LNCAP (cell line): ENCODE measurements at regions not wholly inside any gene's neighbourhood (a gene's known extent, or its start where the extent isn't known, plus 50 kb on each side); places are given as distances from the start of the nearest gene placed in this dataset.

ENCODE experiments used
- CTCF ChIP-seq: fragments of 450-650 bp; IDR thresholded peaks from 2 replicates; pipeline ENCODE4 v1.5.1; 2017; ENCODE audit warnings: mild to moderate bottlenecking

DNA sequence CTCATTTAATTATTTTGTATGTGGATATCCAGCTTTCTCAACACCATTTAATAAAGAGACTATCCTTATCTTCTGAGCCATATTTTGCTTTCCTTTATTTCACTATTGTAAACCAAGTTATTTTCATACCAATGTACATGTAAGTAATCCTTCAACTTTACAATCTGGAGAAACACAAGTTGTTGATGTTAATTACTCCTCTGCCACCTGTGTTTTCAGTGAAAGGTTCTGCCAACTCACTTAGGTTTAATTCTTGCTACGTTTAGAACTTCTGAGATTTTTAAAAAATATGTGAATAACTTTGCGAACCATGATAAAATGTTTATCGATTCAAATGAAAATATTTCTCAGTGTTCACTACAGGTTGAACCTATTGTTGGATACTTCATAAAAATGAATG is 244.4 kb downstream of the CDH7 start:
- TF ChIP-seq CTCF = no peak

GRCh38 chr18:65994302-65994701 is 243.5 kb downstream of the CDH7 start:
- no peak for TF ChIP-seq CTCF

DNA sequence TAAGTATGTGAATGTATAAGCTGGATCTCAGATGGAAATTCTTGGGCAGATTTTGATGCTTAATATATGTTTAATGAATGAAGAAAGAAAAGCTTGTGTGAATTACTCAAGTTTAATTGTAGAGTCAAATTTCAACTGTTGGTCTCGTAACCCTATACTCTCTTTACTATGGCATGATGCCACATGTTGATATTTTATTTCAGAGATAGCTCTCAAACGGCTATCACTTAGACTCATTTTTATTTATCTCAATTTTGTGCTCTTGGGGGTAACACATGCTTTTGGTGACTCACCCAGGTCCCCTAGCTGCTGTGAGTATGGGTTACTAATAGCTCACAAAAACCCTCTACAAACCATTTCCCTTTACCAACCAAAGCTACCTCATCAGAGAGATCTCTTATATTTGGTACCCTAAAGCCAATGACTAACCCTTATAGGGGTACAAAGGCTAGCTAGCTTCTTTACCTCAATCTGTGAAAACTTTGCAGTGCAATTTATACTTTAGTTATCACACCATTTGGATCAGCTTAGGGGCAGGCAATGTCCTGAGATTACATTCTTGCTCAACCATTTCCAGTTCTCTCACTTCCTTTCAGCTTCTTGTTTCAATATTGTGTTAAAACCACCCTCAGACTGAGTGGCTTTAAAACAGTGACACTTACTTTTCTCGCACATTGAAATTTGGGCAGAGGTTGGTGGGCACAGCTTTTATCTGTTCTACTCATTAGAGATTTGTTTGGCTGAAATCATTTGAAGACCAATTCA is 240.3 kb downstream of the CDH7 start:
- no peak for TF ChIP-seq CTCF

DNA sequence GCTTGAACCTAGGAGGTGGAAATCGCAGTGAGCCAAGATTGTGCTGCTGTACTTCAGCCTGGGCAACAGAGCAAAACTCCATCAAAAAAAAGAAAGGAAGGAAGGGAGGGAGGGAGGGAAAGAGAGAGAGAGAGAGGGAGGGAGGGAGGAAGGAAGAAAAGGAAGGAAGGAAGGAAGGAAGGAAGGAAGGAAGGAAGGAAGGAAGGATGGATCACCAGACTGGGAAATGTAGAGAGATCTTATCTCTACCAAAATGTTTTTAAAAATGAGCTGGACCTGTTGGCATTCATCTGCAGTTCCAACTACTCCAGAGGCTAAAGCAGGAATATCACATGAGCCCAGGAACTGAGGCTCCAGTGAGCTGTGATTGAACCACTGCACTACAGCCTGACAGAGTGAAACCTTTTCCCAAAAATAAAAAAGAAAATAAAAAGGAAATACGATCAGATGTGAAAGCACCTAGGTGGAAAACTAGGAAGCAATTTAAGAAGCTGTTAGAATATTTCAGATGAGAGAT is 239.4 kb downstream of the CDH7 start:
- no peak for TF ChIP-seq CTCF

DNA sequence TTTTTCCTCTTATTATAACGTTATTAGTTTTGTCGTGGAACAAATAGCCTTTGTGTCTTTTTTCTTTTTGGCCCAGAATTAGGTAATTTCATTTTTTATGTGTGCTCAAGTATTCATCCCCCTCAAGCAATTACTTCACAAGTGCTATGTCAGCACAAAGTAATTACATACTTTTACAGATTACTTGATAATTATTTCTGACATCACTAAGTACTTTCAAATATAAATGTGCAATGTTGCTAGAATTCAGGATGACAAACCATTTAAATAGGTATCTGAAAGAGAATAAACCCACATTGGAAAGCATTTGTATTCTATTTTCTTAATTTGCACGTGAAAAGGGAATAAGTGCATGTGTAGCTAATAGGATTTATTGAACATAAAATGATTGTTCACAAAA is 238.2 kb downstream of the CDH7 start:
- no peak for TF ChIP-seq CTCF

GRCh38 chr18:65988386-65988785 is 237.6 kb downstream of the CDH7 start:
- no peak for TF ChIP-seq CTCF

DNA sequence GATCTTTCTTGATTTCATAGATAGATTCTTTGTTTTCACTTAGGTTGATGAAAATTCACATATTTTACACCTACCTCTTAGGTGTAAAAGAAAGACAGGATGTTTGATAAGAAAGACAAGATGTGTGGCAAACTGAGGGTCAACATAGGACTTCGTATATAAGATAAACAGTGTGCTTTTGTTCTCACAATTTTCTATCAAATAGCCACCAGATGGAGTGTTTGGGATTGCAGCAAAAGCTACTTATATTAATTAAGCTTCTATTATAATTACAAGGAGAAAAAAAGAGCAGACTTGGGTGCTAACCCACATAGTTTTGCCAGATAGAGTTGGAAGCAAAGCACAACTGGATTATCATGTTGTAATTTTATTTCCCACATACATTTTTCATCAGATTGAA is 232.9 kb downstream of the CDH7 start:
- TF ChIP-seq CTCF = peak; percentile 55
